Activated naive CD8-positive, alpha-beta T cell treated with anti-CD3 and anti-CD28 coated beads, Interleukin-2, amount 10 ng/mL, durations not matched to agents 7 days and 5 days (primary cell): ENCODE measurements at regions not wholly inside any gene's neighbourhood (a gene's known extent, or its start where the extent isn't known, plus 50 kb on each side); places are given as distances from the start of the nearest gene placed in this dataset.

Experiments
- ATAC-seq: fragments of 150-1000 bp; cut with Tn5 transposase; one replicate; pipeline ENCODE4 v1.10.0; 2021; ENCODE audit warnings: low read depth, moderate library complexity
- POLR2A ChIA-PET: fragments of 350-600 bp; sonication (Branson Sonifier 250); formaldehyde crosslinking; loops from one replicate; lab custom pipeline; 2021; ENCODE audit warnings: antibody characterized with exemption; lab: Charles Lee
- DNase-seq: peaks from one replicate; pipeline ENCODE4 v3.0.0; 2021
- H3K27ac Mint-ChIP-seq: one replicate; pipeline ENCODE4 v1.8.0; 2022; ENCODE audit warnings: mild to moderate bottlenecking, mixed read lengths
- H3K27me3 Mint-ChIP-seq: one replicate; pipeline ENCODE4 v1.8.0; 2022; ENCODE audit warnings: mild to moderate bottlenecking, moderate library complexity, mixed read lengths
- H3K36me3 Mint-ChIP-seq: one replicate; pipeline ENCODE4 v1.8.0; 2021; ENCODE audit warnings: mild to moderate bottlenecking, mixed read lengths
- H3K4me1 Mint-ChIP-seq: one replicate; pipeline ENCODE4 v1.8.0; 2021; ENCODE audit warnings: mixed read lengths
- H3K4me3 Mint-ChIP-seq: one replicate; pipeline ENCODE4 v1.8.0; 2022; ENCODE audit warnings: mild to moderate bottlenecking, moderate library complexity, mixed read lengths
- H3K9me3 Mint-ChIP-seq: one replicate; pipeline ENCODE4 v1.8.0; 2021; ENCODE audit warnings: mixed read lengths

GRCh38 chr11:129308241-129308865, 67.3 kb upstream of the BARX2 start:
- no peak for ATAC-seq
- peaks cover 4% of the 10 kb centered on the region for H3K9me3 Mint-ChIP-seq
- no peak overlapping the region for H3K4me3 Mint-ChIP-seq
- no peak for DNase-seq
- POLR2A ChIA-PET, result no interaction called here
- no peaks in the 10 kb centered on the region for H3K4me1 Mint-ChIP-seq
- H3K27ac Mint-ChIP-seq, result no peak overlapping the region
- no peaks in the 10 kb centered on the region for H3K36me3 Mint-ChIP-seq
- no peaks in the 10 kb centered on the region for H3K27me3 Mint-ChIP-seq

DNA sequence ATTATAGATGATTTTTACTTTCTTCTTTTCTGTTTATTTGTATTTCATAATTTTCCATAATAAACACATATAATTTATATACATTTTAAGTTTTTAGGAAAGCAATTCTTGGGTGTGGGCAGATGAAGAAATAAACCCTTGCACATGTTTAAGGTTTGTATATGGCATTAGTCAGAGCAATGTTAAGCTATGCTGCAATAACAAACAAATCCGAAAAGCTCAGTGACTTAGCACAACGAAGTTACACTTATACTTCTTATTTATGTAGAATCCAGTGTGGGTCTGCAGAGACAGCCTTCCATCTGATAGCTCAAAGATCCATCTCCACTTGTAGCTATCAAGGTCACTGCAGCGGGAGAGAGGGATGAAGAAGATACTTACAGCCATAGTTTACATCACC, 68.5 kb upstream of the BARX2 start:
- ATAC-seq (no peak), DNase-seq (no peak)
- Mint-ChIP-seq H3K9me3 (peaks cover 4% of the 10 kb centered on the region), H3K27ac (no peak overlapping the region), H3K36me3 (no peaks in the 10 kb centered on the region), H3K4me3 (no peak overlapping the region), H3K4me1 (no peaks in the 10 kb centered on the region), H3K27me3 (peaks cover 3% of the 10 kb centered on the region)
- POLR2A ChIA-PET, result no interaction called here

- Mint-ChIP-seq H3K27me3 (peaks cover 9% of the 10 kb centered on the region), H3K4me1 (peaks cover 10% of the 10 kb centered on the region), H3K27ac (no peak overlapping the region), H3K9me3 (no peaks in the 10 kb centered on the region), H3K4me3 (no peak overlapping the region), H3K36me3 (no peaks in the 10 kb centered on the region)
- DNase-seq (no peak), ATAC-seq (no peak)
- POLR2A ChIA-PET, result no interaction called here
Measured at GRCh38 chr11:129302386-129303101, 73.1 kb upstream of the BARX2 start.

DNA sequence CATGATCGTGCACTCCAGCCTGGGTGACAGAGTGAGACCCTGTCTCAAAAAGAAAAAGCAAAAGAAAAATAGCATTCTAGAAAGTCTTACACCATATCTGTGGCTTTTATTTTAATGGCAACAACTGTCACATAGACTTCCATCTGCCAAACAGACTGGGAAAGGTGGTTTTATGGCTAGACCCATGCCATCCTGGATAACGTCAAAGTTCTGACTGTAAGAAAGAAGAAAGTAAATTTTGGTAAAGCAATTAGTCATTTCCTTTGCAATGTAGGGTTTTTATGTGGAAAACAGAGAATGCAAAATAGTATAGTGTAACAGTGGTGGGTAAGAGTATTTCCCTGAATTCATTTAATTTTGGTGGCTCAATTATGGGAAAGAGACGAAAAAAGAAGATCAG, 75.5 kb upstream of the BARX2 start:
- POLR2A ChIA-PET, result no interaction called here
- Mint-ChIP-seq H3K27me3 (peaks cover 15% of the 10 kb centered on the region), H3K27ac (no peak overlapping the region), H3K36me3 (no peaks in the 10 kb centered on the region), H3K4me3 (no peak overlapping the region), H3K4me1 (peaks cover 10% of the 10 kb centered on the region), H3K9me3 (no peaks in the 10 kb centered on the region)
- DNase-seq (no peak), ATAC-seq (no peak)

- POLR2A ChIA-PET, result no interaction called here
- DNase-seq (no peak), ATAC-seq (no peak)
- no peak overlapping the region for H3K27ac Mint-ChIP-seq
- H3K36me3 Mint-ChIP-seq, result no peaks in the 10 kb centered on the region
- H3K4me1 Mint-ChIP-seq, result peaks cover 10% of the 10 kb centered on the region
- H3K9me3 Mint-ChIP-seq, result no peaks in the 10 kb centered on the region
- peaks cover 15% of the 10 kb centered on the region for H3K27me3 Mint-ChIP-seq
- H3K4me3 Mint-ChIP-seq, result no peak overlapping the region
Measured at GRCh38 chr11:129298988-129299387, 76.7 kb upstream of the BARX2 start.

DNA sequence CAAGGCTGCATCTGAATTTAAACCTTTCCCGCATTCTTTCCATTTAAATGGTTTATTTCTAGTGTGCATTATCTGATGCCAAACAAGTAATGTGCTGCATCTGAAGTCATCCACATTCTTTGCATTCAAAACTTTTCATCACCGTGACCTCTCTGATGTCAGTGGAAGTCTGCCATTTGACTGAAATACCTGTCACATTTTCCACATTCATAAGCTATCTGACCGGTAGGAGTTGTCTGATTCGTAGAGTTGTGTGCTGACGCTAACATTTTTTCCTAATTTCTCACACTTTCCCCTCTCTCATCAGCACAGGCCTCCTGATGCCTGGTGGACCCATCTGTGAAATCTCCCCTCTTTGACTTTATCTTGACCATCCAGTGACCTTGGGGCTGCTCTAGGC, 79.9 kb upstream of the BARX2 start:
- POLR2A ChIA-PET, result no interaction called here
- Mint-ChIP-seq H3K36me3 (no peaks in the 10 kb centered on the region), H3K4me1 (peaks cover 8% of the 10 kb centered on the region), H3K4me3 (no peak overlapping the region), H3K27me3 (peaks cover 14% of the 10 kb centered on the region), H3K9me3 (no peaks in the 10 kb centered on the region), H3K27ac (no peak overlapping the region)
- no peak for ATAC-seq
- DNase-seq, result no peak

- no peak for DNase-seq
- Mint-ChIP-seq H3K4me1 (no peaks in the 10 kb centered on the region), H3K4me3 (no peak overlapping the region), H3K27me3 (peaks cover 18% of the 10 kb centered on the region), H3K9me3 (no peaks in the 10 kb centered on the region), H3K36me3 (no peaks in the 10 kb centered on the region), H3K27ac (no peak overlapping the region)
- ATAC-seq, result no peak
- POLR2A ChIA-PET, result no interaction called here
Measured at GRCh38 chr11:129292771-129293170, 82.9 kb upstream of the BARX2 start.

GRCh38 chr11:129292092-129292491, 83.6 kb upstream of the BARX2 start:
- DNase-seq, result no peak
- Mint-ChIP-seq H3K4me3 (no peak overlapping the region), H3K27me3 (peaks cover 18% of the 10 kb centered on the region), H3K36me3 (no peaks in the 10 kb centered on the region), H3K27ac (no peak overlapping the region), H3K9me3 (no peaks in the 10 kb centered on the region), H3K4me1 (no peaks in the 10 kb centered on the region)
- ATAC-seq, result no peak
- POLR2A ChIA-PET, result no interaction called here

DNA sequence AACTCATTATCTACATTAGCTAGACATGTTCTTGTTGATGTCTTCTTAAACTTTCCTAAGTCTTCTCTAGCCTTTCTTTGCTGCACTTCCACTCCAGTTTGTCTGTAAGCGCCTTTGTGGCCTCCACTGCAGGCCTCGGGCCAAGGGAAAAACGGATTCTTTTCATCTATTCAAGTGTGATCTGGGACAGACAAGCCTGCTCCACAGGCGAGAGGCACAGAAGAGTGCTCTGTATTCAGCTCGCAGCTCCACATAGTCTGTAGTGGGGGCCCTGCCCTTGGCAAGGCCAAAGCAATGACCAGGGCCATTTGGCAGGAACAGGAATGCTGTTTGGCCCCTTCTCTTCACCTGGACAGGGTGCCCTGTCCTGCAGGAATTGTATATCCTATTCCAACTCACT, 84.1 kb upstream of the BARX2 start:
- Mint-ChIP-seq H3K27ac (no peak overlapping the region), H3K27me3 (peaks cover 20% of the 10 kb centered on the region)
- no peak for ATAC-seq

GRCh38 chr11:129290966-129291365, 84.7 kb upstream of the BARX2 start:
- Mint-ChIP-seq H3K9me3 (no peaks in the 10 kb centered on the region), H3K4me1 (no peaks in the 10 kb centered on the region), H3K27ac (no peak overlapping the region), H3K36me3 (no peaks in the 10 kb centered on the region), H3K27me3 (peaks cover 16% of the 10 kb centered on the region), H3K4me3 (no peak overlapping the region)
- no peak for DNase-seq
- POLR2A ChIA-PET, result no interaction called here
- no peak for ATAC-seq

More for the DNA sequence above, 84.1 kb upstream of the BARX2 start:
- no peak for DNase-seq
- H3K4me1 Mint-ChIP-seq, result no peaks in the 10 kb centered on the region
- POLR2A ChIA-PET, result no interaction called here
- no peaks in the 10 kb centered on the region for H3K36me3 Mint-ChIP-seq
- H3K9me3 Mint-ChIP-seq, result no peaks in the 10 kb centered on the region
- no peak overlapping the region for H3K4me3 Mint-ChIP-seq

DNA sequence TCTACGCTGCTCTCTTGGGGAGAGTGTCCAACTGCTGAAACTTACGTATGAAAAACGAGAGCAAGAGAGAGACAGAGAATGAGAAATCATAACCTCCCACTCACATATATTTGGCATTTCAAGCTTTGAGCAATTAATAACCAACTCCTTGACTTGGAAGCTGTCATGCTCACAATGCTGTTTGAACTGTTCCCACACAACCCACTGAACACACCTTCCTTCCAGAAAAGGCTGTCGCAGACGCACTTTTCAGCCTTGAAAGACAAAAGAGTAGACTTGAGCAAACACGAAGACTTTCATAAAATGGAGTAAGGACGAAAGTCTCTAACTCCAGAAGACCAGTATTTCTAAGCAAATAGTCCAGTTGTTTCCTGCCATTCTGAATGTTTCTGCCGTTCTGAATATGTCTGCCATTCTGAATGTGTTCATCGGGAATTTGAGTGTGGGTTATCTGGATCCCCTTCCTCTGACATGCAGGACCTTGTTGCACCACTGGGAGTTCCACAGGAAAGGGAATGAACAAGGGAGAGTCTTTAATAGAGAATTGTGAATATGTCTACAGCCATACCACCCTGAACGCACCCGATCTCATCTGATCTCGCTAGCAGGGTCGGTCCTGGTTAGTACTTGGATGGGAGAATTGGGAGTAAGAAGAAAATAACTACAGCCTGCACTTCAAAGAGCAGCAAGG, 86.2 kb upstream of the BARX2 start:
- DNase-seq (no peak), ATAC-seq (no peak)
- POLR2A ChIA-PET, result no interaction called here
- no peak overlapping the region for H3K27ac Mint-ChIP-seq
- peaks cover 19% of the 10 kb centered on the region for H3K27me3 Mint-ChIP-seq
- no peaks in the 10 kb centered on the region for H3K9me3 Mint-ChIP-seq
- no peaks in the 10 kb centered on the region for H3K4me1 Mint-ChIP-seq
- H3K4me3 Mint-ChIP-seq, result no peak overlapping the region
- no peaks in the 10 kb centered on the region for H3K36me3 Mint-ChIP-seq

- Mint-ChIP-seq H3K27ac (no peak overlapping the region), H3K9me3 (no peaks in the 10 kb centered on the region), H3K27me3 (peaks cover 19% of the 10 kb centered on the region), H3K4me3 (no peak overlapping the region), H3K36me3 (no peaks in the 10 kb centered on the region), H3K4me1 (peaks cover 4% of the 10 kb centered on the region)
- ATAC-seq (no peak), DNase-seq (no peak)
- POLR2A ChIA-PET, result no interaction called here
Measured at GRCh38 chr11:129287920-129288319, 87.7 kb upstream of the BARX2 start.

GRCh38 chr11:129286813-129287212, 88.8 kb upstream of the BARX2 start:
- Mint-ChIP-seq H3K27me3 (peaks cover 18% of the 10 kb centered on the region), H3K27ac (no peak overlapping the region), H3K36me3 (no peaks in the 10 kb centered on the region), H3K9me3 (no peaks in the 10 kb centered on the region), H3K4me3 (no peak overlapping the region), H3K4me1 (peaks cover 7% of the 10 kb centered on the region)
- POLR2A ChIA-PET, result no interaction called here
- DNase-seq (no peak), ATAC-seq (no peak)

- peaks cover 16% of the 10 kb centered on the region for H3K27me3 Mint-ChIP-seq
- no peak for DNase-seq
Measured at GRCh38 chr11:129285402-129285786, 90.3 kb upstream of the BARX2 start.

More at GRCh38 chr11:129285402-129285786, 90.3 kb upstream of the BARX2 start:
- Mint-ChIP-seq H3K27ac (no peak overlapping the region), H3K4me3 (no peak overlapping the region), H3K36me3 (no peaks in the 10 kb centered on the region), H3K4me1 (peaks cover 15% of the 10 kb centered on the region), H3K9me3 (no peaks in the 10 kb centered on the region)
- POLR2A ChIA-PET, result no interaction called here
- no peak for ATAC-seq
